ENCODE measurements at regions not wholly inside any gene's neighbourhood (a gene's known extent, or its start where the extent isn't known, plus 50 kb on each side); places are given as distances from the start of the nearest gene placed in this dataset.

- no peak for DNase-seq (ENCODE audit: low spot score)
- Mint-ChIP-seq H3K27ac (no peak overlapping the region), H3K9me3 (peaks cover 42% of the 10 kb centered on the region), H3K4me1 (ENCODE audit: low read depth) (peaks cover 11% of the 10 kb centered on the region), H3K36me3 (ENCODE audit: low read depth) (peaks cover 11% of the 10 kb centered on the region), H3K4me3 (no peak overlapping the region), H3K27me3 (ENCODE audit: insufficient read depth) (no peaks in the 10 kb centered on the region)
- intact Hi-C loops (cut with micrococcal nuclease) = loop anchor here (5.0 kb wide), 1 partner anchor 784 kb away; no protein-coding TSS in a partner anchor
Measured at GRCh38 chr12:126773491-126773890, 1493.5 kb upstream of the TMEM132C start.

DNA sequence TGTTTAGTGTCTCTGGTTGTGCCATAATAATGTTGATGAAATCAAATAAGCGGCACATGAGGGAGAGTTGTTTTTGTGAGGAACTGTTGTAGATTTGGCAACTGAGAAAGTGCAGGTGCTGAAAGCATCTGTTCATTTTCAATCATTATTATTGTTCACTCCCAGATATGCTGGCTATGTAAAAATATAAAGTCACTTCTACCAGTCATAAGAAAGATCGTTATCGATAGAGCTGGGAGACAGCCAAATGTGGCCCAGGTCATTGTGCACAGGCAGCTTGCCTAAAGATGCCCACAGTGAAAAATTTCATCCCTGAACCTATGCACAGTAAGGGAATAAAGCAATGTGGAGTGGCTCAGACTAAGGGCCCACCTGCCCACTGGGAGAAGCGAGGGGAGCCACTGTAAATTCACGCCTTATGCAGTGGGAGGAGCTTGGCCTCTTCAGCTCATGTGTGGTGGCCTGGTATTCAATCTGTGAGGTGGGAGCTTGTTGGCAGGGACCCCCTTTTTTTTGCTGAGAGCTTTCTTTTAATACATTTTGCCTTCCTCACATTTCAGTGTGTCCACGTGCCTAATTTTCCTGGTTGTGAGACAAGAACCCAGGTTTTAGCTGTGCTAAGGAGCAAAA lies 1490.8 kb upstream of the TMEM132C start:
- intact Hi-C loops (cut with micrococcal nuclease) = no loop called here
- peaks cover 10% of the 10 kb centered on the region for H3K36me3 Mint-ChIP-seq (ENCODE audit: low read depth)
- no peak for DNase-seq (ENCODE audit: low spot score)
- H3K27me3 Mint-ChIP-seq (ENCODE audit: insufficient read depth) = peaks cover 2% of the 10 kb centered on the region
- H3K4me3 Mint-ChIP-seq = no peak overlapping the region
- H3K9me3 Mint-ChIP-seq = peaks cover 31% of the 10 kb centered on the region
- H3K4me1 Mint-ChIP-seq (ENCODE audit: low read depth) = peaks cover 11% of the 10 kb centered on the region
- H3K27ac Mint-ChIP-seq = no peak overlapping the region

DNA sequence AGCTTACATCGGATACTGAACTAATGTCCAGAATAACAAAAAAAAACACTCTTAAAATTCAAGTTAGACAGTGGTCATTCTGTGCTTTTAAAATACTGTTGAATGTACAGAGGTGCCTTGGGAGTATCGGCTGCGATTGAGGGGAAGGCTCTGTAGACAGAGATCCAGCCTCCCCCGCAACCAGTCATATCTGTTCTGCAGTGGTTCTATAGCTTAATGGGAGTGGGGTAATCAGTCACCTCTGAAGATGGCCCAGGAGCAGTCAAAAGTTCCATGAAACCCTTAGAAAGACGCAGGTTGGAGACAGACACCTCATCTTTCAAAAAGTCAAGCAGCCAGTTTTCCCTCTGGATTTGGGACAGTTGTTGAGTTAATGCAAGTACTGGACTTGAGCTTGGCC lies 1486.6 kb upstream of the TMEM132C start:
- Mint-ChIP-seq H3K27ac (no peak overlapping the region), H3K27me3 (ENCODE audit: insufficient read depth) (peaks cover 4% of the 10 kb centered on the region), H3K9me3 (no peaks in the 10 kb centered on the region), H3K4me1 (ENCODE audit: low read depth) (no peaks in the 10 kb centered on the region), H3K36me3 (ENCODE audit: low read depth) (no peaks in the 10 kb centered on the region), H3K4me3 (no peak overlapping the region)
- intact Hi-C loops (cut with micrococcal nuclease) = no loop called here
- DNase-seq (ENCODE audit: low spot score) = no peak

DNA sequence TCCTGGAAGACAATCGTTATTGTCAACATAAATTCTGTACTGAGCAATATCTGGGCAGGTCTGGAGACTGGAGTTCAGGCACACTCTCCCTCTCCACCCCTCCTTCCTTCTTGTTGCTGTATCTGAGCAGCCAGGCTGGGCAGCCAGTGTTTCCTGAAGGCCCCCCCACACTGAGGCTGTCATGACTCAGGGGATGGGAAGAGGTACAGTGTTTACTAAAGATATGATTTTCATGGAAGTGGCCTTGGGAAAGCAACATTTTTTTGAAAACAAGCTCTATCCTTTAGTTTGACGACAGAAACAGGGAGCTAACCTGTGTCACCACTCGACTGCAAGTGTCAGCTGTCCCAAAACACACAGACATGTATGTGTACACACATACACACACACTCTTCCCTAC lies 1485.4 kb upstream of the TMEM132C start:
- H3K4me3 Mint-ChIP-seq = no peak overlapping the region
- intact Hi-C loops (cut with micrococcal nuclease) = no loop called here
- DNase-seq (ENCODE audit: low spot score) = no peak
- no peak overlapping the region for H3K27ac Mint-ChIP-seq
- peaks cover 4% of the 10 kb centered on the region for H3K27me3 Mint-ChIP-seq (ENCODE audit: insufficient read depth)
- H3K36me3 Mint-ChIP-seq (ENCODE audit: low read depth) = no peaks in the 10 kb centered on the region
- H3K4me1 Mint-ChIP-seq (ENCODE audit: low read depth) = no peaks in the 10 kb centered on the region
- H3K9me3 Mint-ChIP-seq = no peaks in the 10 kb centered on the region

DNA sequence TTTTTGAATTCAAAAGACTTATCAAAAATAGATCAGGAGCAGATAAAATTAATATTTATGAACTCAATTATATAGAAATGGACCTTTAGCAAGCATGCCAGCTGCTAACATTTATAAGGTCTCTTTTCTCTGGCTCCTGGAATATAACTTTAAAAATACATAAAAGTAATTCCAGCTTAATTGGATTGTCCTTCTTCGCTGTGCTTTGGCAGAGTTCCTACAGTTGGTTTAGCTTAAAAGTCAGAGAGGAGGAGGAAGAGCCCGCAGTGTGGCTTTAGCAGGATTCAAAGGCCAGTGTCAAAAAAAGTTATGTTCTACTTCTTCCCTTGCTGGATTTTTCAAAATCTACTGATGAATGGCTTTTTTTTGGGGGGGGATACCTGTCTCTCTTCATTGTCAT lies 1484.9 kb upstream of the TMEM132C start:
- Mint-ChIP-seq H3K4me1 (ENCODE audit: low read depth) (no peaks in the 10 kb centered on the region), H3K27ac (no peak overlapping the region), H3K27me3 (ENCODE audit: insufficient read depth) (peaks cover 4% of the 10 kb centered on the region), H3K4me3 (no peak overlapping the region), H3K36me3 (ENCODE audit: low read depth) (no peaks in the 10 kb centered on the region), H3K9me3 (no peaks in the 10 kb centered on the region)
- no peak for DNase-seq (ENCODE audit: low spot score)
- intact Hi-C loops (cut with micrococcal nuclease) = no loop called here

GRCh38 chr12:126784328-126784921 lies 1482.5 kb upstream of the TMEM132C start:
- Mint-ChIP-seq H3K36me3 (ENCODE audit: low read depth) (no peaks in the 10 kb centered on the region), H3K9me3 (no peaks in the 10 kb centered on the region), H3K4me1 (ENCODE audit: low read depth) (no peaks in the 10 kb centered on the region), H3K27me3 (ENCODE audit: insufficient read depth) (peaks cover 4% of the 10 kb centered on the region), H3K4me3 (no peak overlapping the region), H3K27ac (no peak overlapping the region)
- intact Hi-C loops (cut with micrococcal nuclease) = loop anchor here (2.0 kb wide), 2 partner anchors 90 to 596 kb away; no protein-coding TSS in a partner anchor
- DNase-seq (ENCODE audit: low spot score) = no peak

- Mint-ChIP-seq H3K9me3 (peaks cover 4% of the 10 kb centered on the region), H3K4me1 (ENCODE audit: low read depth) (no peaks in the 10 kb centered on the region), H3K4me3 (no peak overlapping the region), H3K27ac (no peak overlapping the region), H3K36me3 (ENCODE audit: low read depth) (no peaks in the 10 kb centered on the region), H3K27me3 (ENCODE audit: insufficient read depth) (no peaks in the 10 kb centered on the region)
- intact Hi-C loops (cut with micrococcal nuclease) = no loop called here
- DNase-seq (ENCODE audit: low spot score) = no peak
Measured at GRCh38 chr12:126789963-126790362, 1477.0 kb upstream of the TMEM132C start.

DNA sequence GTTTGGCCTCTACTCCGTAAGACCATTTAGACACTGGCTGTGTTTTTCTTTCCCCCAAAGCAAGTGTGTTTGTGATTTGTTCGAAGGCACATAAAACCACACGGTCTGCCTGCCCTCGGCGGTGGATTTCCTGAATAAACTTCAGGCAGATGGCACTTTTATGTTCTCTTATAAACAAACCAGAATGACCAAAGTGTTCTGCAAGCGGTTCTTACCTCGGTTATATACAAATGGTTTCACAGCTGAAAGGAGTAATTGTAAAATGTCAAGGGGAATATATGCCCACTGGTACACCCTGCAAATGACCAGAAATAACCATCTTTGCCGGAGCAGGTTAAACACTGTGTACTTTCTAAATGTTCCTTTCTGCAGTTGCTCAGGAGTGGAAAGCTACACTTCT lies 1475.8 kb upstream of the TMEM132C start:
- intact Hi-C loops (cut with micrococcal nuclease) = no loop called here
- Mint-ChIP-seq H3K4me3 (no peak overlapping the region), H3K36me3 (ENCODE audit: low read depth) (no peaks in the 10 kb centered on the region), H3K4me1 (ENCODE audit: low read depth) (no peaks in the 10 kb centered on the region), H3K27ac (no peak overlapping the region), H3K9me3 (peaks cover 4% of the 10 kb centered on the region), H3K27me3 (ENCODE audit: insufficient read depth) (no peaks in the 10 kb centered on the region)
- no peak for DNase-seq (ENCODE audit: low spot score)

- intact Hi-C loops (cut with micrococcal nuclease) = no loop called here
- DNase-seq (ENCODE audit: low spot score) = no peak
- H3K4me3 Mint-ChIP-seq = no peak overlapping the region
- H3K36me3 Mint-ChIP-seq (ENCODE audit: low read depth) = no peaks in the 10 kb centered on the region
- H3K4me1 Mint-ChIP-seq (ENCODE audit: low read depth) = no peaks in the 10 kb centered on the region
- no peaks in the 10 kb centered on the region for H3K27me3 Mint-ChIP-seq (ENCODE audit: insufficient read depth)
- peaks cover 4% of the 10 kb centered on the region for H3K9me3 Mint-ChIP-seq
- no peak overlapping the region for H3K27ac Mint-ChIP-seq
Measured at GRCh38 chr12:126792411-126792810, 1474.6 kb upstream of the TMEM132C start.

DNA sequence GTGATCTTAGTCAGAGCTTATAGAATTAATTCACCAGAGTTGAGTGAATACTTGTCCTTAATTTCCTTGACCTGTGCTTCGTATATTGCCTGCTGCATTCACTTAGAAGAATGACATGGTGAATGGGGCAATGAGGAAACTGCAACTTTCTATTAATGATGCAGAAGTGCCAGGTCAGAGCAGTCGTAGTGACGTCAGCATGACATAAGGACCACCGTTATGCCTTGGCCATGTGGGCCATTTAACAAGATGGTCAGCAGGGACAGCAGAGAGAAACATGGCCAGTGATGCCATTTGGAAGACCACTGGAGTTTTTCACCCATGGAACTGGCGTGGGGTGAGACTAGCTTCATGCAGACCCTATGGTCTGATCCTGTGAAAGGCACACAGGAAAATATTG lies 1469.4 kb upstream of the TMEM132C start:
- Mint-ChIP-seq H3K27ac (no peak overlapping the region), H3K4me1 (ENCODE audit: low read depth) (no peaks in the 10 kb centered on the region), H3K4me3 (no peak overlapping the region), H3K9me3 (no peaks in the 10 kb centered on the region), H3K36me3 (ENCODE audit: low read depth) (no peaks in the 10 kb centered on the region), H3K27me3 (ENCODE audit: insufficient read depth) (no peaks in the 10 kb centered on the region)
- intact Hi-C loops (cut with micrococcal nuclease) = no loop called here
- no peak for DNase-seq (ENCODE audit: low spot score)

- intact Hi-C loops (cut with micrococcal nuclease) = no loop called here
- Mint-ChIP-seq H3K36me3 (ENCODE audit: low read depth) (no peaks in the 10 kb centered on the region), H3K4me1 (ENCODE audit: low read depth) (no peaks in the 10 kb centered on the region), H3K4me3 (no peak overlapping the region), H3K9me3 (no peaks in the 10 kb centered on the region), H3K27me3 (ENCODE audit: insufficient read depth) (no peaks in the 10 kb centered on the region), H3K27ac (no peak overlapping the region)
- DNase-seq (ENCODE audit: low spot score) = no peak
Measured at GRCh38 chr12:126798449-126798848, 1468.5 kb upstream of the TMEM132C start.

- intact Hi-C loops (cut with micrococcal nuclease) = no loop called here
- DNase-seq (ENCODE audit: low spot score) = no peak
- no peak overlapping the region for H3K4me3 Mint-ChIP-seq
- no peaks in the 10 kb centered on the region for H3K36me3 Mint-ChIP-seq (ENCODE audit: low read depth)
- no peaks in the 10 kb centered on the region for H3K4me1 Mint-ChIP-seq (ENCODE audit: low read depth)
- no peaks in the 10 kb centered on the region for H3K9me3 Mint-ChIP-seq
- no peaks in the 10 kb centered on the region for H3K27me3 Mint-ChIP-seq (ENCODE audit: insufficient read depth)
- H3K27ac Mint-ChIP-seq = no peak overlapping the region
Measured at GRCh38 chr12:126807312-126807865, 1459.6 kb upstream of the TMEM132C start.

DNA sequence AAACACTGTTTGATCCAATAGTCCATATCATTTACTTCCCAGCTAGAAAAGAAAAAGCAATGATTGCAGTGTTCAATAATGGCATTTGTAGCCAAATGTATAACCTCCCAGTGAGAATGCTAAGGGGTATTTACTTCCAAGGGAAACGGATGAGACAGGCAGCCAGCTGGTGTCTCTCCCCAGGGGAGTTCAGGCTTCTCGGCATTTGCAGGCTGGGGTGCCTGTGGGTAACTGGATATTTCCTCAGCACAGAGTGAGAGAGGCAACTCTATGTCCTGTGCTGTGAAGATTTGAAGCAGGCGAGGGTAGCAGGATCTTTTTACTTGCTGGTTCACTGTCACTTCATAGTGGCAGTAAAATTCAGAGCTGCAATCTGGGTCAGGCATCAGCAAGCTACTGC lies 1455.6 kb upstream of the TMEM132C start:
- Mint-ChIP-seq H3K27ac (no peak overlapping the region), H3K9me3 (no peaks in the 10 kb centered on the region), H3K36me3 (ENCODE audit: low read depth) (no peaks in the 10 kb centered on the region), H3K4me3 (no peak overlapping the region), H3K27me3 (ENCODE audit: insufficient read depth) (no peaks in the 10 kb centered on the region), H3K4me1 (ENCODE audit: low read depth) (no peaks in the 10 kb centered on the region)
- intact Hi-C loops (cut with micrococcal nuclease) = no loop called here
- DNase-seq (ENCODE audit: low spot score) = no peak
